HUDEP-2 (cell line): ENCODE measurements at regions not wholly inside any gene's neighbourhood (a gene's known extent, or its start where the extent isn't known, plus 50 kb on each side); places are given as distances from the start of the nearest gene placed in this dataset.
"Not testable (repeated sequence)": the region's sequence is repeated elsewhere in the genome, so short reads cannot be mapped to it uniquely, and the experiment has no call there.

Experiments used
- DNase-seq, 76 experiments: peaks; one replicate each; lab custom pipeline; 2025; ENCODE audit not compliant: unreplicated experiment in 76 of 76; lab: John Stamatoyannopoulos, UW

DNA sequence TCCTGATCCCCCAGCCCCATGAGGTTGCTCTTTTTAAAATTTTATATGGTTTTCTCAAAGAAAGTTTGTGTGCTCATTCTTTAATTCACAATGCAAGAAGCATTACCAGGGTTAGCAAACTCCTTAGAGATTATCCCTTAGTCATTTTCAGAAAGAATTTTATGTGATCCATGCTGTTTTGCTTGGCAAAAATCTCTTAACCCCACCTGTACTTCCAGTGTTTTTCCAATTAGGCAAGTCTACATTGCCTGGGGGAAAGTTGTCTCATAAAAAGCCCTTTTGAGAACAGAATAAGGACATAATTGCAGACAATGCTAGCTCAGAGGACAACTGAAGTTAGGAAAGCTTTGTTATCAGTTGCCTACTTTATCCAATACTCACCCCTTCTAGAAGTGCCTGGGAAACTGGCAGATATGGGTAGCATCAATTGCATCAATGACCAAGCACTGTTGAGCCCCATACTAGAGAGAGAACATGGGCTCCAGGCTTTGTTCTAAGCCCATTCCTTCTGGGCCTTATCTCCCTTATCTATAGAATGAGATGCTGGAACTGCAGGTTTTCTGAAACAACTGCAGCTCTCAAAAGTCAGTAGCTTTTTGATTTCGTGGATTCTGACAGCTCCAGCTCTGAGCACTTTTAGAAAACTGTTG is 265.9 kb upstream of the SPHKAP start:
- DNase-seq, result no peak

DNA sequence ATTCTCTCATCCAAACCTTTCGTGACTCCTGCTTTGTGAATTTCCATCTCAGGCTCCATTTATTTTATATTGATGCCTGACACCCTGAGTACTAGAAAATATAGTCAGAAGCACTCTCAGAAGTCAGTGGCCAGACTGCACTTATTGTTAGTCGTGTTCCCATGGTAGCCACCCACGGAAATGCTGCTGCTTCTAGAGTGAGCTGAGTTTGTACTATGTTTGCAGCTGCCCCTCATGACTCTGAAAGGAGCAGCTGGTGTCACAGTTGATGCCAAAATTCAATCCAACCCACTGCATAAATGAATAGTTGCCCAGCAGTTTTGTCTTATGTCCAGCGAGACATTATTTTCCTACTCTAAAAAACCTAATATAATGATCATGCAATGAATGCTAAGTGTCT is 265.2 kb upstream of the SPHKAP start:
- DNase-seq, result no peak

DNA sequence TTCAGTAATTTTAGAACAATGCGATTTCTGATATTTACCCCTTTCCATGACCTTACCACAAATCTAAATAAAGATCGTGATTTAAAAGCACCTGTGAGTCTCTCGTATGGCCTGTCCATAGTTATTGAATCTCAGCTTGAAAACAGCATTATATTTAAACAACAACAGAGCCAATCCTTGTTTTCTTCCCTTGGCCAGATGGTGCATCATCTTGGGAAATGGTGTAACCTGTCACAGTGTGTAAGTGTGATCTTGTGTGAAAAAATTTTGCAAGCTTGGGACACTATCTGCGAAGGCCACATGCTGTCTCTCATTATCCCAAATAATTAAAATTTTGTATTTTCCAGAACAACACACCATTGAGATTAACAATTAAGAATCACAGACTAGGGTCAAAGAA is 262.7 kb upstream of the SPHKAP start:
- no peak for DNase-seq

DNA sequence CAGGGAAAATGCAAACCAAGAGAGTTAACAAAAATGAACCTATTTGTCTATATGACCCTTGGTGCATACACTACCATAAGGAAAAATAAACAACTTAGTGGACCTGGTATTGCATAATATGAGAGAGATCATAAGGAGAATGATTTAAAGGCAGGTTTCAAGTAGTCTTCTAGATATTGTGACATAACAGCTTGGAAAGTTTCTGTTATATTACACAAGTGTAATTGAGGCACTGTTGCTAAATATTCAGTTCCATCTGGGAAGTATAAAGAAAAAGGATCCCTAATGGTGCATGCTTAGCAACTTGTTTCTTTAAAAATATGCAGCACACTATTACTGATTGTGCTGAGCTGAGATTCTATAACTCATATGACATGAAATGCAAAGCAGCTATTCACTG is 252.2 kb upstream of the SPHKAP start:
- DNase-seq, result no peak

DNA sequence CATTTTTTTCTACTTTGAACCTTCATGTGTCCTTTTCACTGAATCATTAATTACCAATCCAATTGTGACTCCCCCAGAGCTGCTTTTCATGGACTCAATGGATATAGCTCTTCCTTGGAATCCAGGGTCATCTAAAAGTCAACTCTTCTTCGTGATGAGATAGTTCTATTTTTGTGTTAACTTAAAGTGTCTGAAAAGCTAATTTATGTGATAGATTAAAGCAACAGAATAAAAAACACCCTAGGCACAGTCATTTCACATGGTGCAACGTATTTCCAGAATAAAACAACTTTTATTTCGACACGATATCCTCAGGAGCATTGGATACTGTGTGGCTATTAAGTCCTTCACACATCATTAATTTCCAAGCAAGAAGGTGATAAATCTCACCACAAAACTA is 250.6 kb upstream of the SPHKAP start:
- no peak for DNase-seq

DNA sequence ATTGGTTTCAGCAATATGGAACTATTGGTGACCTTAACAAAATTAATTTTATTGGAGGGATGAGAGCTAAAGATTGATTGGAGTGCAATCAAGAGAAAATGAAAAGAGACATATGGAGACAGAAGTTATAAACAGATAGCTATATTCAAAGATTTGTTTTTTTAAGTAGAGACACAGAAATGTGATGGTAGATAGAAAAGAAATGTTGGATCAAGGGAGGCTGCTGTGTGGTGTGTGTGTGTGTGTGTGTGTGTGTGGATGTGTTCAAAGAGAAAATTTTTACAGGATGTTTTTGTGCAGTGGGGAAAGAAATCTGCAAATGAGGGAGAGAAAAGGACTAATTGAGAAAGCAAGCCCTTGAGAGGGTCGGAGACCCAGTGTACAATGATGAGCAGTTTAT is 249.5 kb upstream of the SPHKAP start:
- no peak for DNase-seq

DNA sequence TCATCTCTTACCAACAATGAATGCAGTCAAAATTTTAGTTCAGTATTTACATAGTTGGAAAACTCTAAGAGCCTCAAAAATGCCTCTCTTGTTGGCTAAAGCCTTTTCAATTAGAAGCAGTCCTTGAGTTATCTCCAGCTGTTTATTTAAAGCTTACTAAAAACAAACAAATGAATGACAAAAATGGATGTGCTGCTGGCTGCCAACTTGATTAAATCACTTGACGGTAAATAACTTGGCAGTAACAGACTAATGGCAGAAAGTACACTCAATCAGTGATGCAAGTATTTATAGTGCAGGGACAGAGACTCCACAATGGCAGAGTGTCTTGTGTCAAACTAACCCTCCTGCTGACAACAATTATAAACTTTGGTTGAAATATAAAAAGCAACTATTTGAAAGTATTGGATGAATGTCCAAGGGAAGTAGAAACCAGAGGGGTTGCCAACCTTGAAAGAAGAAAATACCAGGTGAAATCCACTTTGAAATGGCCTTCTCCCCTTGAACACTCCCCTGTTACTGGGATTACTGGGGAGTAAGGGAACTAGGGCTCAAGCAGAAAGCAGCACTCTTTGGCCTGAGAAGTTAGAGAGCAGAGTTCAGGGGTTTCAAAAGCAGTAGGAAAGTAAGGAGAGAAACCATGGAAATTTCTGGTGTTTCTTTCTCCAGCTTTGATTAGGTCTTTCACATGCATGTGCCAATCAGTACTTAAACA is 245.2 kb upstream of the SPHKAP start:
- DNase-seq, result no peak

DNA sequence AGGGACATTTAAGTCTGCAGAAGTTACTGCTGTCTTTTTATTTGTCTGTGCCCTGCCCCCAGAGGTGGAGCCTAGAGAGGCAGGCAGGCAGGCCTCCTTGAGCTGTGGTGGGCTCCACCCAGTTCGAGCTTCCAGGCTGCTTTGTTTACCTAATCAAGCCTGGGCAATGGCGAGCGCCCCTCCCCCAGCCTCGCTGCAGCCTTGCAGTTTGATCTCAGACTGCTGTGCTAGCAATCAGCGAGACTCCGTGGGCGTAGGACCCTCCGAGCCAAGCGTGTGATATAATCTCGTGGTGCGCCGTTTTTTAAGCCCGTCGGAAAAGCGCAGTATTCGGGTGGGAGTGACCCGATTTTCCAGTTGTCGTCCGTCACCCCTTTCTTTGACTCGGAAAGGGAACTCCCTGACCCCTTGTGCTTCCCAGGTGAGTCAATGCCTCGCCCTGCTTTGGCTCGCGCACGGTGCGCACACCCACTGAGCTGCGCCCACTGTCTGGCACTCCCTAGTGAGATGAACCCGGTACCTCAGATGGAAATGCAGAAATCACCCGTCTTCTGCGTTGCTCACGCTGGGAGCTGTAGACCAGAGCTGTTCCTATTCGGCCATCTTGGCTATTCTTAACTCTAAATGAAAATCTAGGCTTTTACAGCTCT is 244.0 kb upstream of the SPHKAP start:
- DNase-seq, result not testable (repeated sequence)

DNA sequence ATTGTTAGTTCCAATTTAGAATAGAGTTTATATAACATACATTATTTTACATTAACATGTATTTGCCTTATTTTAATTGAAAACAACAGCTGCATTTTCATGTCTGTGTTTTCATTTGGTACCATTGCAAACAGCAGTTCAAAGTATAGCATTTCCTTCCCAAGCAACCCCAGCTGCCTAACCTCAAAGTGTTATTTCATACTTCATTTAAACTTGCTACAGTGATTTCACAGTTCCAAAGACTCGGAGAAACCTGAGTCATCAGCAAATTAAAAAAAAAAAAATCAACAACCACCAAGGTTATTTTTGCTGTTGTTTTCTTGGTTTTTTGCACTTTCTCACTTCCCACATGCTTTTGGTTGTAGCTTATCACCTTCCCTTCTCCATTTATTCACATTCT is 236.5 kb upstream of the SPHKAP start:
- no peak for DNase-seq

DNA sequence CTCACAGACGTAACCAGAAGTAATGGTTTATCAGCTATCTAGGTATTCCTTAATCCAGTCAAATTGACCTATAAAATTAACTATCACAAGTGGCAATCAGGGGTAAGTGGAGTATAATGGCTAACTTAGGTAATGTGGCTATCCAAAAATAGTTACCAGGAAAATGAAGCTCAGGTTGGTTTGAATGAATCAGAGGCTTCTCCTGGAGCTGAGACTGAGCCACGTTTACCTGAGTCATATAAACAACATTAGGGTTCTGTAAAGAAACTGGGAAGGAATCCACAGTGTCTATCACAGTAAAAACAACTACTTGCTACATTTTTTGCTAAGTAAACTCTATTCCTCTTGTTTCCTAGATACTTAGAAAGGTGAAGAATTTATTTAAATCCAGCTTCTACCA is 236.0 kb upstream of the SPHKAP start:
- DNase-seq, result no peak

DNA sequence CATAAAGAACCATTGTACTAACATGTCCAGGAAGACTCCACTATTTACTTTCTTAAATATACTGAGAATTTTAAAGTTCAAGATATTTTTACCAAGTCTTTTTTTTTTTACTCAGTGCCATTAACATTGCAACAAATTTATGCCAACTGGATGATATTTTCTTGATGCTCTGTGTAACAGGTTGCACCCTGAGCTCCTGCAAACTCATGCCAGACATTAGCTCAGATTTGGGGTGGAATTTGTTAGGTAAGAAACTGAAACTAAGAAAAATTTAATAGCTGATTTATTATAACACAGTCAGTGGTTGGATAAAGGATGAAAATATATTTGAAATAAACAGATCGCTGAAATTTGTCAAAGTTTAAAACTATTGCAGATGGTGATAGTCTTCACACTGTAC is 228.6 kb upstream of the SPHKAP start:
- DNase-seq, result no peak

DNA sequence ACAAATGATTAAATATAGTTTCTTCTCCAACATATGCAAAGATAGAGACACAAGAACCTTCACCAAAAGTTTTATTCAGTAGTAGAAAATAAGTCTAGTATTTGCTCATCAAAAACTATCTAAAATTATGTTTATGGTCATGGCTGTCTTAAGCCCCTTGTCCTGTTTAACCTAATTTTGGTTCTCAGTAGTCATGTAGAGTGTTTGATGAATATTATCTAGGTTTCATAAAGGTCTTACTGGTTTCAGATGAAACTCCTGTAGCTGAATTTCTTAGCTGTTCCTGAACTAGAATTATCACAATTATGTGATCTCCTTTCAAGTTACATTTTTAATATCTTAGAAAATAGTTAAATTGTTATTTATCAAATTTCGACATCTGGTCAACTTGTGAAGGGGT is 228.0 kb upstream of the SPHKAP start:
- DNase-seq, result no peak

DNA sequence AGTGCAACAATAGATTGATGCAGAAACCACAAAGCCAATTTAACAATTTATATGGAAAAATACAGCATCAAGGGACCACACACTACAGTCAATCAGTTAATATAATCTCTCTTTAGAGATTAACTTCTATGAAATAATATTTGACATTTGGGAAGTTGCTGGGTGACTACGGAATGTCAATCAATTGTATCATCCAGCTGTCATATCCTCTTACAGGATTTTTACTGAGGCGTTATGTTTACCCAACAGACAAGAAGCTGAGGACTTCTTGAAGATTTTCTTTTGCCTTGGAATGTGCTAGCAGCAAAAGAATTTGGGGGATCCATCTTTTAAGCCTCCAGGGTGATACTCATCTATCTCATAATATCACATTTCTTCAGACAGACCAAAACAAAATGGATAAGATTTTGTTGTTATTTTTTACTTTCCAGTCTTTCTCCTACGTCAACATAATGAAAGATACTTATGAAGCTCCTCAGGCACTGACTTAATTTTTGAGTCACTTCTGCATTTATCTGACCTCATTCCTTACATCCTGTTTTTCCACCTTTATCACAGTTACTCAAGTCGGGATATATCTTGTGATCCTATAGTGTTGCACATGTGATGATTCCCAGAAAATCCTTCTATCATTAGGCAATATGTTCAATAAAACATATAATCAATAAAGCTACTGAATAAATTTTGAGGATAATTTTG is 227.2 kb upstream of the SPHKAP start:
- DNase-seq, result no peak

DNA sequence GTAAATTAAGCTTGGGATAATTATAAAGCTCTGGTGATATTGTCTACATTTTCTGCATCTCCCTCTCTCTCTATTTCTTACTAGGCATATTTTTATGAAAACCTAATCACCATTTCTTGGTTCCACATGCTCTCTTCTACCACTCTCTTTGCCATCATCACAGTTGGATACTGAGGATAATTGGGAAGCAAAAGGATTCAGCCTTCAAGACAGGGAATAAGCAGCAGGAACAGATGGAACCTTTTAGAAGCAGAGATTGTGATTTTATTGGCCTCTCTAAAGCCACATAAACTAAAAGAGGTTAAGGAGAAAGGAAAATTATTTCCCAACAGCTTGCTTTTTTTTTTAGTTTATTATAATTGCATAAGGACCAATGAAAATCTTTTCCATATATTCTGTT is 226.3 kb upstream of the SPHKAP start:
- DNase-seq, result no peak

DNA sequence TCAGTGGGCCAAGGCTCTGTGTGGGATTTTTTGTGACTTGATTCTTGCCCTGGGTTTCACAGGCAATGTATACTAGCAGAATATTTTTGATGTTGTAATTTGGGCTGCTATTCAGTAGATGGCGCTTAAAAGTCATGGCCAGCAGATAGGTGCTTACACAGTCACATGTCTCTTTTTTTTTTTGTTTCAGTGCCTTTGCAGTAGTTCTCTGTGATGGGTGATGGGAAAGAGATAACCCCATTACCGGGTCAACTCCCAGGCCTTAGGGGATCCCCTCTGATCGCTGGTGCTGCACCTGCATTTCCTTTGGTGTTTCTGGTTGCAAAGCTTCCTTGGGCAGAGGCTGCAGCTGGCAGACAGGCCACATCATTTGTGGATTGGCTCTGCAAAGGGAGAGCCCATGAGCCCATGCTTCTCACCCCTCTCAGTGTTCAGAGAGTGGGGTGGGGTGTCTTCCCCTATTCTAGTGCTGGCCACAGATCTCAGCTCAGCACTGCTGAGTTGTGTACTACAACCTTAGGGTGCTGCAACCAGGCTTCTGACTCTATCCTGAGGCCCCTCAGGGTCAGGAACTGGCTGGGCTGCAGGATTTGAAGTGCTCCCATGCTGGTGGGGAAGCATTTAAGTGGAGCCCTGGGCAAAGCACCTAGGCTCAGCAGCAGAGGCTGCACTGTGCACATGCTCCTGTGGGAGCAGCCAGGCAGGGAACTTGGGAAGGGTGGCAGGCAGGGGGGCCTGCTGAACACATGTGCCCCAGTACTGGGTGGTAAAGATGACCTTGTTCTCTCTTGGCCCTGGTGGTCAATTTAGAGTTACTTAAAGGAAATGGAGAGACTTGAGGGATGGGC is 219.8 kb upstream of the SPHKAP start:
- DNase-seq, result no peak

DNA sequence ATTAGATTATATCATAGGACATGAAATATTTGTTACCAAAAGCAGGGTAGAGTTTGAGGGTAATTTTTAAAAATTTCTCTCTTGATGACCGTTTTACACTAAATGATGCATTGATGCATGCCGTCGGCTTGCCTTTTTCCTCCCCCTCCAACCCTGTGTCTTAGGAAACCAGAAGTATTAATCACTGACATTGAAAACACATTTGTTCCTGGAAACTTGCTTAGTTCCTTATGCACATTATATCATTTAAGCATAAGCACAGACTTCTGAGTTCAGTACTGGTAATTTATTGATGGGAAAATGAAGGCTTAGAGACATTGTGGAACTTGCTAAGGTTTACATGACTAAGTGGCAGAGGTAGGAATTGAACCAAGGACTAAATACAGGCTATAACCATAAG is 206.3 kb upstream of the SPHKAP start:
- DNase-seq, result no peak

DNA sequence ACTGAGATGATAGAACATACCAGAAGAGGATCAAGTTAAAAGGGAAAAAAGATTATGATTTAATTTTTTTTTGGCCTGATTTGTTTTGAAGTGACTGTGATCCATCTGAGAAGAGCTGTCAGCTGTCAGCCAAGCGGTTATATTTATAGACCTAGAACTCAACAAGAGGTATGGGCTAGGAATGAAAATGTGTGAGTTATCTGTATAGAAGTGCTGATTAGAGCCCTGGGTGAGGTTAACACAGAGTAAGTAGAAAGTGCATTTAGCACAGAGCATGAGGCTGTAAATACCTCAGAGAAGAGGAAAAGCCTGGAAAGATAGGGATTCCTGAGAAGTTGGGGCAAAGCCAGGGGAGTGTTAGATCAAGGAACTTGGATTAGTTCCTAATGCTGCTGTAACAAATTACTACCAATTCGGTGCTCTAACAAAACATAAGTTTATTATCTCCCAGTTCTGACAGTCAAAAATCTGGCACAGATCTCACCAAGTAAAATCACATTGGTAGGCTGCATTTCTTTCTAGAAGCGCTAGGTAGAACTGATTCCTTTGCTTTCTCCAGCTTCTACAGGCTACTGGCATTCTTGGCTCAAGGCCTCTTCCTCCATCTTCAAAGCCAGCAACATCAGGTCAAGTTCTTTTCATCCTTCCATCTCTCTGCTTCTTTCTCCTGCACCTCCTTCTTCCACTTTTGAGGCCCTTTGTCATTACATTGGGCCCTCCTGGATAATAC is 197.4 kb upstream of the SPHKAP start:
- no peak for DNase-seq

DNA sequence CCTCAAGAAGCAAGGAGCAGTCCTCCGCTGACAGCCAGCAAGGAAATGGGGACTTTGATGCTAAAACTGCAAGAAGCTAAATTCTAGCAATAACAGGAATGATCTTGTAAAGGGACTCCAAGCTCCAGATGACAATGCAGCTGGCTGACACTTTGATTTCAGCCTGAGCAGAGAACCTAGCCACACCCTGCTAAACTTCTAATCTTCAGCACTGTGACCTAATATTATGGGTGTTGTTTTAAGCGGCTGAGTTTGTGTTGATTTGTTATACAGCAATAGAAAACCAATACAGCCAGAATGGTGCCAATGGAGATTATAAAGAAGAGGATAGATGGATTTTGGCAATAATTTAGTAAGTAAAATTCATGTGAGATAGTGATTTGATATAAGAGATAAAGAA is 196.7 kb upstream of the SPHKAP start:
- DNase-seq, result no peak

DNA sequence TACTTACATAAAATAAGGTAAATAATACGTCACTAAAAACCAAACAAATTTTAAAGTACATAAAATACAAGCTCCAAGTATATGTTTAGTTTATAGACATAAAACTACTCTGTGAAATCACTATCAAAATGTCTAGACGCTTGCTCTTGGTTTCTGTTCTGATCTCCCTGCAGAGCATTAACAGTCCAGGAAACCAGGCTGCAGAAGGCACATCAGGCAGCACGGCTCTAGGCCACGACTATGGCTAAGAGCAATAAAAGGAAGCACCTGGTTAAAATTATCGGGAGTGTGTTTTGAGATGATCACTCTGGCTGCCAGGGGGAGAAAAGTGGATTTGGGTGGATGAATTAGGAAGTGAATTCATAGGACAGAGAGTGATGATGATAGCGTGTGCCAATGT is 196.0 kb upstream of the SPHKAP start:
- no peak for DNase-seq

DNA sequence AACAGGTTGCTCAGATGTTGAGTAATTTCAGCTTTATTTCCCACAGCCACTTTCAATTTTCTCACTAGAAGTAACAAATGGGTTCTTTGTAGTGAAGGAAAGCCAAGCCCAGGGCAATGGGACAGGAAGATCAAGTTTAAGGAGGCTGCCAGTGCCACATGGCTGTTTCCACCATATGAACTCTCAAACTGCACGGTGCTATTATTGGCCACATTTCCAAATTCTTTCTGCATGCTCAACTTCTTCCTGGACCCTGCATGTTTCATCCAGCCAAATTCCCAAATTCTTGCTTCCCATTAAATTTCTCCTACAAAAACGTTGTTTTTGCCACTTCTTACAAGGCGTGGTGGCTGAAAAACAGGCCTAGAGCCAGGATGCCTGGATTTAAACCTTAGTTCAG is 193.3 kb upstream of the SPHKAP start:
- DNase-seq, result no peak
